Mammary epithelial cell (primary cell): ENCODE measurements at regions not wholly inside any gene's neighbourhood (a gene's known extent, or its start where the extent isn't known, plus 50 kb on each side); places are given as distances from the start of the nearest gene placed in this dataset.

Experiments used
- EZH2 ChIP-seq: IDR thresholded peaks from 2 replicates; pipeline ENCODE4 v1.6.1; 2012; ENCODE audit warnings: low read length, inconsistent platforms, borderline replicate concordance
- TF ChIP-seq, protein P1 (sequence below), 2 donors: IDR thresholded peaks in 1 of 2; conservative IDR thresholded peaks in 1 of 2; 2 replicates each; pipeline ENCODE4 v1.5.1; 2011 to 2012; ENCODE audit warnings: inconsistent platforms in 2 of 2, low read length in 2 of 2, mild to moderate bottlenecking in 2 of 2, control low read depth in 1 of 2, low read depth in 1 of 2; ENCODE audit not compliant: insufficient read depth in 1 of 2; ENCODE audit errors: extremely low read depth in 1 of 2

DNA sequence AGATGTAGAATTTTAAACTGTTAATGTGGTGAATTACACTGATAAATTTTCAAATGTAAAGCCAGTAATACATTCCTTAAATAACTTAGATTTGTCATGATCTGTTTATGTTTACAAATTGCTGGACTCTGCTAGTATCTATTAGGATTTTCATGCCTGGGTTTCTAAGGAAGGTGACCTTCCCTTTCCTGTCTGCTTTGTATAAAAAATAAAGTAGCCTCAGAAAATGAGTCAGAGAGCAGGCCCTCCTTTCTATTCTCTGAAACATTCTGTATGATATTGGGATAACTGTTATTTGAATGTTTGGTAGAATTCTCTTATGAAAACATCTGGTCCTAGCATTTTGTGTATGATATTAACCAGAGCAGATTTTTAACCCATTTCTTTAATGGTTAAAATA, 255.3 kb downstream of the SYK start:
- TF ChIP-seq EZH2 = no peak
- TF ChIP-seq, protein P1, sequence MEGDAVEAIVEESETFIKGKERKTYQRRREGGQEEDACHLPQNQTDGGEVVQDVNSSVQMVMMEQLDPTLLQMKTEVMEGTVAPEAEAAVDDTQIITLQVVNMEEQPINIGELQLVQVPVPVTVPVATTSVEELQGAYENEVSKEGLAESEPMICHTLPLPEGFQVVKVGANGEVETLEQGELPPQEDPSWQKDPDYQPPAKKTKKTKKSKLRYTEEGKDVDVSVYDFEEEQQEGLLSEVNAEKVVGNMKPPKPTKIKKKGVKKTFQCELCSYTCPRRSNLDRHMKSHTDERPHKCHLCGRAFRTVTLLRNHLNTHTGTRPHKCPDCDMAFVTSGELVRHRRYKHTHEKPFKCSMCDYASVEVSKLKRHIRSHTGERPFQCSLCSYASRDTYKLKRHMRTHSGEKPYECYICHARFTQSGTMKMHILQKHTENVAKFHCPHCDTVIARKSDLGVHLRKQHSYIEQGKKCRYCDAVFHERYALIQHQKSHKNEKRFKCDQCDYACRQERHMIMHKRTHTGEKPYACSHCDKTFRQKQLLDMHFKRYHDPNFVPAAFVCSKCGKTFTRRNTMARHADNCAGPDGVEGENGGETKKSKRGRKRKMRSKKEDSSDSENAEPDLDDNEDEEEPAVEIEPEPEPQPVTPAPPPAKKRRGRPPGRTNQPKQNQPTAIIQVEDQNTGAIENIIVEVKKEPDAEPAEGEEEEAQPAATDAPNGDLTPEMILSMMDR (conservative IDR thresholded peaks at IDR 0.05 in 1 of 2, IDR thresholded peaks at IDR 0.05 in 1 of 2; ENCODE audit: extremely low read depth in 1 of 2, insufficient read depth in 1 of 2, low read depth in 1 of 2, low read length in 2 of 2) = no peak
